GM23248 (cell line): ENCODE measurements at regions not wholly inside any gene's neighbourhood (a gene's known extent, or its start where the extent isn't known, plus 50 kb on each side); places are given as distances from the start of the nearest gene placed in this dataset.

Experiments
- DNase-seq: peaks from one replicate; pipeline ENCODE4 v3.0.0-alpha.2; 2015
- H2AFZ ChIP-seq: fragments of 200-600 bp; sonication (generic); 2 replicates; pipeline ENCODE4 v1.6.1; 2016; ENCODE audit warnings: antibody characterized with exemption
- H3F3A ChIP-seq: fragments of 200-600 bp; sonication (generic); 2 replicates; pipeline ENCODE4 v1.6.1; 2016; ENCODE audit warnings: mild to moderate bottlenecking, antibody characterized with exemption, mixed run types; ENCODE audit not compliant: insufficient read depth
- H3K27ac ChIP-seq: fragments of 200-600 bp; sonication (generic); 2 replicates; pipeline ENCODE4 v1.5.1; 2016; ENCODE audit warnings: mild to moderate bottlenecking
- H3K27me3 ChIP-seq: fragments of 200-600 bp; sonication (generic); replicated peaks from 2 replicates; pipeline ENCODE4 v1.6.1; 2016; ENCODE audit warnings: mild to moderate bottlenecking; ENCODE audit not compliant: insufficient read depth
- H3K36me3 ChIP-seq: fragments of 200-600 bp; sonication (generic); 2 replicates; pipeline ENCODE4 v1.6.1; 2016; ENCODE audit warnings: low read depth, mild to moderate bottlenecking
- H3K4me1 ChIP-seq: fragments of 200-600 bp; sonication (generic); 2 replicates; pipeline ENCODE4 v1.6.1; 2016; ENCODE audit warnings: mild to moderate bottlenecking; ENCODE audit not compliant: insufficient read depth
- H3K4me2 ChIP-seq: fragments of 200-600 bp; sonication (generic); one replicate; pipeline ENCODE4 v1.6.1; 2016; ENCODE audit warnings: mild to moderate bottlenecking; ENCODE audit not compliant: unreplicated experiment
- H3K4me3 ChIP-seq: fragments of 200-600 bp; sonication (generic); 2 replicates; pipeline ENCODE4 v1.5.1; 2016; ENCODE audit warnings: mild to moderate bottlenecking
- H3K79me2 ChIP-seq: fragments of 200-600 bp; sonication (generic); 2 replicates; pipeline ENCODE4 v1.6.1; 2016; ENCODE audit warnings: mild to moderate bottlenecking; ENCODE audit not compliant: insufficient read depth
- H3K9ac ChIP-seq: fragments of 200-600 bp; sonication (generic); 2 replicates; pipeline ENCODE4 v1.6.1; 2016; ENCODE audit warnings: mild to moderate bottlenecking
- H3K9me2 ChIP-seq: fragments of 200-600 bp; sonication (generic); 2 replicates; pipeline ENCODE4 v1.6.1; 2016; ENCODE audit warnings: mixed run types, mild to moderate bottlenecking, moderate library complexity; ENCODE audit not compliant: insufficient read depth
- H3K9me3 ChIP-seq: fragments of 200-600 bp; sonication (generic); one replicate; pipeline ENCODE4 v1.6.1; 2017; ENCODE audit warnings: low read depth
- H4K20me1 ChIP-seq: fragments of 200-600 bp; sonication (generic); 2 replicates; pipeline ENCODE4 v1.6.0; 2016; ENCODE audit not compliant: insufficient read depth
- EZH2 ChIP-seq: fragments of 200-600 bp; sonication (generic); IDR thresholded peaks from 2 replicates; pipeline ENCODE4 v1.6.1; 2018; ENCODE audit warnings: antibody characterized with exemption, mild to moderate bottlenecking; ENCODE audit not compliant: insufficient read depth, poor library complexity, severe bottlenecking
- EZH2phosphoT487 ChIP-seq: fragments of 200-600 bp; sonication (generic); IDR thresholded peaks from 2 replicates; pipeline ENCODE4 v1.6.1; 2018; ENCODE audit warnings: antibody characterized with exemption, moderate library complexity, mild to moderate bottlenecking, low read depth; ENCODE audit not compliant: insufficient read depth
- WGBS, 2 experiments: methylation state at CpG; one replicate each; pipeline ENCODE4 v1.1.6; 2015 to 2017; ENCODE audit warnings: low lambda C conversion rate in 2 of 2, low coverage in 1 of 2; ENCODE audit errors: missing lambda C conversion rate in 2 of 2; 5-methylcytosine and 5-hydroxymethylcytosine counted together
- in situ Hi-C: fragments of 300-500 bp; cut with MboI; formaldehyde crosslinking; loops from 2 replicates; pipeline ENCODE4 v1.15.0; 2020

DNA sequence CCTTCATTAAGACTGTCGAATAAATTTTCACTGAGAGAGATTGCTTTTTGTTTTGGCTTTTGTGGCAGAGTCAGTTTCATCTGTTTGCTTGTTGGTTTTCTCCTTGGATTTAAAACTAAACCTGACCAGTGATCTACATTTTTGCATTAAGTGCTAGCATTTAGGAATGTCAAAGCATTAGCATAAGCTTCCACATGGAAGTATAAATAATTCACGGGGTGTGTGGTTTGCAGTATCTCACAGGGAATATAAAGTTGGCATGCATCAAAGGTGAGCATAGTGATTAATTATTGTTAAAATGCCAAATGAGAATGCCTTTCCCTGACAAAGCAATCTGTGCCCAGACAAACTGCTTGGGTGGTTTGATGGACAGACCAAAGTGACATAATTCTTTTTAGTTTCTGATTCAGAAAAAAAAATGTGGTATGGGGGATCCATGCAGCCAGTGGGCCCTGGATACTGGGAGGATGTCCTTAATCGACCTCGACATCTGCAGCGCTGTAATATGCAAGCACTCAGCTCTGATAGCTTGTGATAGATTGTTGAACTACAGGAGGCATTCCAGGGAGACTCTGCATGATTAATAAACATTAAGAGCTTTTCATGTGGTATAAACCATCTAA lies 339.3 kb upstream of the POM121L12 start:
- H3K27ac ChIP-seq = no peak overlapping the region
- no peak for TF ChIP-seq EZH2
- TF ChIP-seq EZH2phosphoT487 = no peak
- H3K9ac ChIP-seq = no peak overlapping the region
- no peaks in the 10 kb centered on the region for H3K36me3 ChIP-seq
- H3K79me2 ChIP-seq = no peaks in the 10 kb centered on the region
- no peaks in the 10 kb centered on the region for H3K9me2 ChIP-seq
- no peak for DNase-seq
- no peaks in the 10 kb centered on the region for H3K9me3 ChIP-seq
- in situ Hi-C loops = no loop called here
- no peak overlapping the region for H3K4me3 ChIP-seq
- H3K4me2 ChIP-seq = no peak overlapping the region
- no peak overlapping the region for H2AFZ ChIP-seq
- H3F3A ChIP-seq = no peaks in the 10 kb centered on the region
- H3K4me1 ChIP-seq = no peaks in the 10 kb centered on the region
- no peaks in the 10 kb centered on the region for H4K20me1 ChIP-seq
- 19 to 27% methylated on average over 5 of the region's 5 CpGs for WGBS, 2 experiments
- H3K27me3 ChIP-seq = no peaks in the 10 kb centered on the region

DNA sequence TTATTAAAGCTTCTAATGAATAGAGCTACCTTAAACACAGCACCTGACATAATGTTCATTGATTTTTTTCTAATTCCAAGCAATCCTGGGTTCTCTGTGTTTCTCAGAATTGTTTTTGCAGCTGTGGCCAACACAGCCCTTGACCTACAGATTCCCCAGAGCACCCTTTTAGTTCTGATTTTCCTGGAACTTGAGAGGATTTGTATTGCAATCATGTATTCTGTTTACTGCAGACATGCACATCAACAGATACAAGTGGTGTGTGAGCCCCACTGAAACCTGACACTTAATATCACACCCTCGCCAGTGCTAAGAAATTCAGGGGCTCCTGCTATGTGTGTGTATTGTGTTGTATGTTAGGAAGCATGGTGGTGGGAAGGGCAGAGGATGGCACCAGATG lies 344.2 kb upstream of the POM121L12 start:
- Histone ChIP-seq H3K27me3 (no peaks in the 10 kb centered on the region), H3K36me3 (no peaks in the 10 kb centered on the region), H3K9me3 (no peaks in the 10 kb centered on the region), H2AFZ (no peak overlapping the region), H3F3A (no peaks in the 10 kb centered on the region), H4K20me1 (no peaks in the 10 kb centered on the region), H3K27ac (no peak overlapping the region), H3K4me2 (no peak overlapping the region), H3K9ac (no peak overlapping the region), H3K79me2 (no peaks in the 10 kb centered on the region), H3K4me1 (no peaks in the 10 kb centered on the region), H3K4me3 (no peak overlapping the region), H3K9me2 (no peaks in the 10 kb centered on the region)
- no peak for TF ChIP-seq EZH2phosphoT487
- TF ChIP-seq EZH2 = no peak
- no peak for DNase-seq
- 0% methylated on average over 1 of the region's 1 CpG for WGBS, 2 experiments
- in situ Hi-C loops = no loop called here

- Histone ChIP-seq H3K79me2 (no peaks in the 10 kb centered on the region), H3F3A (no peaks in the 10 kb centered on the region), H3K27me3 (no peaks in the 10 kb centered on the region), H3K4me1 (no peaks in the 10 kb centered on the region), H3K9me2 (no peaks in the 10 kb centered on the region), H3K9me3 (no peaks in the 10 kb centered on the region), H3K36me3 (no peaks in the 10 kb centered on the region), H4K20me1 (no peaks in the 10 kb centered on the region), H3K9ac (no peak overlapping the region), H3K27ac (no peak overlapping the region), H3K4me2 (no peak overlapping the region), H2AFZ (no peak overlapping the region), H3K4me3 (no peak overlapping the region)
- 20 to 27% methylated on average over 2 of the region's 2 CpGs for WGBS, 2 experiments
- in situ Hi-C loops = no loop called here
- DNase-seq = no peak
- TF ChIP-seq EZH2phosphoT487 (no peak), EZH2 (no peak)
Measured at GRCh38 chr7:52689912-52690311, 345.5 kb upstream of the POM121L12 start.

GRCh38 chr7:52685333-52685732 lies 350.1 kb upstream of the POM121L12 start:
- WGBS, 2 experiments = 1 to 2% methylated on average over 3 of the region's 3 CpGs
- H3K4me1 ChIP-seq = no peaks in the 10 kb centered on the region
- no peaks in the 10 kb centered on the region for H3K9me2 ChIP-seq
- H3K9ac ChIP-seq = no peak overlapping the region
- H3K27me3 ChIP-seq = no peaks in the 10 kb centered on the region
- H4K20me1 ChIP-seq = no peaks in the 10 kb centered on the region
- H2AFZ ChIP-seq = no peak overlapping the region
- peaks cover 3% of the 10 kb centered on the region for H3K9me3 ChIP-seq
- no peaks in the 10 kb centered on the region for H3K36me3 ChIP-seq
- TF ChIP-seq EZH2phosphoT487 = no peak
- TF ChIP-seq EZH2 = no peak
- in situ Hi-C loops = no loop called here
- no peak for DNase-seq
- H3K27ac ChIP-seq = no peak overlapping the region
- no peaks in the 10 kb centered on the region for H3F3A ChIP-seq
- H3K79me2 ChIP-seq = no peaks in the 10 kb centered on the region
- H3K4me2 ChIP-seq = no peak overlapping the region
- H3K4me3 ChIP-seq = no peak overlapping the region

- Histone ChIP-seq H3K27ac (no peak overlapping the region), H2AFZ (no peak overlapping the region), H3K79me2 (no peaks in the 10 kb centered on the region), H4K20me1 (no peaks in the 10 kb centered on the region), H3K4me2 (no peak overlapping the region), H3K4me3 (no peak overlapping the region), H3K9ac (no peak overlapping the region), H3F3A (no peaks in the 10 kb centered on the region), H3K27me3 (no peaks in the 10 kb centered on the region), H3K4me1 (no peaks in the 10 kb centered on the region), H3K36me3 (no peaks in the 10 kb centered on the region), H3K9me3 (peaks cover 3% of the 10 kb centered on the region), H3K9me2 (no peaks in the 10 kb centered on the region)
- 13 to 16% methylated on average over 2 of the region's 2 CpGs for WGBS, 2 experiments
- in situ Hi-C loops = no loop called here
- TF ChIP-seq EZH2 (no peak), EZH2phosphoT487 (no peak)
- DNase-seq = no peak
Measured at GRCh38 chr7:52684388-52684787, 351.0 kb upstream of the POM121L12 start.
